ENCODE measurements at regions not wholly inside any gene's neighbourhood (a gene's known extent, or its start where the extent isn't known, plus 50 kb on each side); places are given as distances from the start of the nearest gene placed in this dataset.
"Not testable (repeated sequence)": the region's sequence is repeated elsewhere in the genome, so short reads cannot be mapped to it uniquely, and the experiment has no call there.

GRCh38 chr4:149870008-149870407 is 54.4 kb upstream of the IQCM start:
- peak; percentile 49 for DNase-seq

GRCh38 chr4:149881744-149882143 is 66.1 kb upstream of the IQCM start:
- DNase-seq = no peak

- no peak for DNase-seq
Observed at GRCh38 chr4:149882251-149882650, 66.6 kb upstream of the IQCM start.

GRCh38 chr4:149884046-149884445 is 68.4 kb upstream of the IQCM start:
- peak; percentile 35 for DNase-seq

- DNase-seq = no peak
Observed at GRCh38 chr4:149884529-149885181, 69.0 kb upstream of the IQCM start.

GRCh38 chr4:149885896-149886295 is 70.3 kb upstream of the IQCM start:
- peak; percentile 94 for DNase-seq

- DNase-seq = peak; percentile 27
Observed at GRCh38 chr4:149886786-149887490, 71.3 kb upstream of the IQCM start.

GRCh38 chr4:149889991-149890390 is 74.3 kb upstream of the IQCM start:
- DNase-seq = peak; percentile 69

- no peak for DNase-seq
Observed at GRCh38 chr4:149890531-149890930, 74.9 kb upstream of the IQCM start.

- peak; percentile 77 for DNase-seq
Observed at GRCh38 chr4:149891426-149891825, 75.8 kb upstream of the IQCM start.

- DNase-seq = peak; percentile 70
Observed at GRCh38 chr4:149896432-149896831, 80.8 kb upstream of the IQCM start.

GRCh38 chr4:149897783-149898182 is 82.1 kb upstream of the IQCM start:
- no peak for DNase-seq

- DNase-seq = no peak
Observed at GRCh38 chr4:149901128-149901527, 85.5 kb upstream of the IQCM start.

- DNase-seq = no peak
Observed at GRCh38 chr4:149902242-149902641, 86.6 kb upstream of the IQCM start.

- DNase-seq = no peak
Observed at GRCh38 chr4:149910177-149910576, 94.5 kb upstream of the IQCM start.

- no peak for DNase-seq
Observed at GRCh38 chr4:149910604-149911350, 95.1 kb upstream of the IQCM start.

GRCh38 chr4:149911354-149911753 is 95.7 kb upstream of the IQCM start:
- DNase-seq = no peak

GRCh38 chr4:149912000-149912399 is 96.4 kb upstream of the IQCM start:
- DNase-seq = no peak

- peak; percentile 67 for DNase-seq
Observed at GRCh38 chr4:149914119-149915115, 98.8 kb upstream of the IQCM start.

- DNase-seq = not testable (repeated sequence)
Observed at GRCh38 chr4:149915735-149916134, 100.1 kb upstream of the IQCM start.

- DNase-seq = no peak
Observed at GRCh38 chr4:149923736-149924135, 108.1 kb upstream of the IQCM start.

- DNase-seq = no peak
Observed at GRCh38 chr4:149927514-149927913, 111.9 kb upstream of the IQCM start.

GRCh38 chr4:149928507-149928906 is 112.9 kb upstream of the IQCM start:
- DNase-seq = no peak
